Panc1 (cell line): ENCODE measurements at regions not wholly inside any gene's neighbourhood (a gene's known extent, or its start where the extent isn't known, plus 50 kb on each side); places are given as distances from the start of the nearest gene placed in this dataset.
"Not testable (repeated sequence)": the region's sequence is repeated elsewhere in the genome, so short reads cannot be mapped to it uniquely, and the experiment has no call there.

ENCODE experiments used
- ATAC-seq: fragments of 200-7000 bp; cut with Tn5 transposase; 2 replicates; pipeline ENCODE4 v1.9.1; 2020; ENCODE audit warnings: mild to moderate bottlenecking, moderate library complexity
- BruUV-seq: library from RNA; stranded (reverse); fragments of 400-500 nt; replicated peaks from 2 replicates; lab custom pipeline; 2021; lab: Mats Ljungman, UMichigan
- CTCF ChIA-PET: fragments of 300-600 bp; sonication (Branson Sonifier 250); formaldehyde crosslinking; loops from one replicate; lab custom pipeline; 2022; ENCODE audit warnings: antibody characterized with exemption; lab: Charles Lee
- POLR2A ChIA-PET: fragments of 300-600 bp; sonication (Branson Sonifier 250); formaldehyde crosslinking; loops from one replicate; lab custom pipeline; 2022; ENCODE audit warnings: antibody characterized with exemption; lab: Charles Lee
- DNase-seq: peaks from one replicate; pipeline ENCODE4 v3.0.0-alpha.2; 2010; ENCODE audit warnings: low read depth, low spot score
- H3K27ac ChIP-seq: 2 replicates; pipeline ENCODE4 v1.5.1; 2011; ENCODE audit warnings: mild to moderate bottlenecking, low read length, inconsistent platforms
- H3K27me3 ChIP-seq: fragments of 200-500 bp; sonication (Bioruptor generic); 2 replicates; pipeline ENCODE4 v1.6.0; 2014; ENCODE audit warnings: low read length, inconsistent platforms; ENCODE audit not compliant: control insufficient read depth, insufficient read depth
- H3K36me3 ChIP-seq: fragments of 200-500 bp; sonication (Bioruptor generic); 2 replicates; pipeline ENCODE4 v1.5.1; 2014; ENCODE audit warnings: inconsistent platforms, mild to moderate bottlenecking, low read length, moderate library complexity; ENCODE audit not compliant: control insufficient read depth, insufficient read depth
- H3K4me1 ChIP-seq: 2 replicates; pipeline ENCODE4 v1.5.1; 2011; ENCODE audit warnings: inconsistent platforms, mild to moderate bottlenecking, low read length, moderate library complexity; ENCODE audit not compliant: control insufficient read depth, insufficient read depth
- H3K4me3 ChIP-seq, 2 experiments: 2 replicates each; pipeline ENCODE4 v1.5.1; 2011 to 2012; ENCODE audit warnings: low read depth in 2 of 2, low read length in 2 of 2, mild to moderate bottlenecking in 2 of 2, inconsistent platforms in 1 of 2, moderate library complexity in 1 of 2
- H3K9me3 ChIP-seq: fragments of 200-500 bp; sonication (Bioruptor generic); 2 replicates; pipeline ENCODE4 v1.5.1; 2014; ENCODE audit warnings: low read depth, mild to moderate bottlenecking, inconsistent platforms, low read length, moderate library complexity; ENCODE audit not compliant: control insufficient read depth, insufficient read depth
- POLR2AphosphoS5 ChIP-seq: IDR thresholded peaks from 2 replicates; pipeline ENCODE4 v1.6.1; 2012; ENCODE audit warnings: mild to moderate bottlenecking, low read depth, low read length, moderate library complexity
- SIN3A ChIP-seq: IDR thresholded peaks from 2 replicates; pipeline ENCODE4 v1.6.1; 2012; ENCODE audit warnings: low read depth, mild to moderate bottlenecking, low read length, moderate library complexity, borderline replicate concordance; ENCODE audit not compliant: insufficient read depth
- TCF7L2 ChIP-seq: IDR thresholded peaks from 2 replicates; pipeline ENCODE4 v1.6.1; 2011; ENCODE audit warnings: mild to moderate bottlenecking, low read depth, low read length, inconsistent platforms
- in situ Hi-C: cut with HindIII; loops from 2 replicates; pipeline ENCODE4 v1.10.0; 2016; ENCODE audit warnings: low sequenced_read_pairs, low pct_unique_long_range_greater_than_20kb
- intact Hi-C: fragments of 100-400 bp; cut with micrococcal nuclease; formaldehyde crosslinking; loops from one replicate; pipeline ENCODE4 v1.10.0; 2022; ENCODE audit not compliant: unreplicated experiment
- TF ChIP-seq, protein P1 (sequence below): fragments of 450-650 bp; IDR thresholded peaks from 2 replicates; pipeline ENCODE4 v1.5.1; 2017; ENCODE audit warnings: mild to moderate bottlenecking
- TF ChIP-seq, protein P2 (sequence below), 2 experiments: IDR thresholded peaks; 2 replicates each; pipeline ENCODE4 v1.6.1; 2011 to 2012; ENCODE audit warnings: low read depth in 2 of 2, control low read depth in 1 of 2, low read length in 1 of 2, mild to moderate bottlenecking in 1 of 2, moderate library complexity in 1 of 2; ENCODE audit not compliant: insufficient read depth in 1 of 2

DNA sequence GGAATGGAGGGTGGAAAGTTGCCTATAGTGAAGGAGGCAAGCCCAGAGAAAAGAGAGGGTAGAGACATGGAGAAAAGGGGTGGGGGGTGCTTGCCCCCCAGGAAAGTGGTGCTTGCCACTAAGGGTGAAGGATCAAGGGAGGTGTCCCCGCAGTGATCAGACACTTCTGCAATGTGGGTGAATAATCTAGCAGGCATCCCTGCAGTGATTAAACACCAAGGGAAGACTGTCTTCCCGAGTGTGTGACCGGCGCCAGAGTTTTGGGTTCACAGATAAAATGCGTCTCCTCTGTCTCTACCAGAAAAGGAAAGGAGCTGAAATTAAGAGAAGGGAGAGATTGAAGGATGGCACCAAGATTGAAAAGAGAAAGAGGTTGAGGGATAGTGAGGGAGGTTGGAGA is 1076.9 kb downstream of the DNAJB9 start:
- ATAC-seq, in situ Hi-C loops, DNase-seq, H3K4me1 ChIP-seq, BruUV-seq, intact Hi-C loops, POLR2A ChIA-PET, H3K27ac ChIP-seq, H3K36me3 ChIP-seq, H3K27me3 ChIP-seq, CTCF ChIA-PET, H3K4me3 ChIP-seq, H3K9me3 ChIP-seq: not testable (repeated sequence)

DNA sequence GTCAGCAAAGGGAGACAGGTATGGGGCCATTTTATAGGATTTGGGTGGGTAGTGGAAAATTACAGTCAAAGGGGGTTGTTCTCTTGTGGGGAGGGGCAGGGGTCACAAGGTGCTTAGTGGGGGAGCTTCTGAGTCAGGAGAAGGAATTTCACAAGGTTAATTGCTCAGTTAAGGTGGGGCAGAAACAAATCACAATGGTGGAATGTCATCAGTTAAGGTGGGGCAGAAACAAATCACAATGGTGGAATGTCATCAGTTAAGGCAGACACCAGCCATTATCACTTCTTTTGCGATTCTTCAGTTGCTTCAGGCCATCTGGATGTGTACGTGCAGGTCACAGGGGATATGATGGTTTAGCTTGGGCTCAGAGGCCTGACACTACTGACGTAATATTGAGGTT is 1077.6 kb downstream of the DNAJB9 start:
- H3K36me3 ChIP-seq, H3K9me3 ChIP-seq, H3K27ac ChIP-seq, H3K4me1 ChIP-seq, intact Hi-C loops, POLR2A ChIA-PET, ATAC-seq, H3K27me3 ChIP-seq, BruUV-seq, H3K4me3 ChIP-seq, in situ Hi-C loops, CTCF ChIA-PET, DNase-seq: not testable (repeated sequence)

DNA sequence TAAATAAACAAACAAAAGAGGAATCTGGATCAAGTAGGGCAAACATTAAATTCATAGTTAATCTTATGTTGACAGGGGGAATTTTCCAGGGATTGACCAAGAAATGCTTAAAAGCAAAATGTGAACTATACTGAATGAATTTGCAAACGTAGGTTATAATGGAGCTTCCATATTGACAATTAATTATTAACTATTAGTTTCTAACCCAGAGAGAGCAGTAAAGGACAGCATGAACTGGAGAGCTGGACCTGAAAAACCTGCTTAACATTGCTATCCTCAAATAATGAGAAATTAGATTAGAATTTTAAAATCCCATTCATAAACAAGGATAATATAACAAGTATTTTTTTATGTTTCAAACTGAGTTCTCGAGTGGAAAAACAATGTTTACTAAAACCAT is 1089.6 kb downstream of the DNAJB9 start:
- Histone ChIP-seq H3K27me3 (no peaks in the 10 kb centered on the region), H3K9me3 (no peaks in the 10 kb centered on the region), H3K36me3 (no peaks in the 10 kb centered on the region), H3K4me3 (no peak overlapping the region), H3K4me1 (no peaks in the 10 kb centered on the region), H3K27ac (no peak overlapping the region)
- in situ Hi-C loops, result no loop called here
- ATAC-seq, result no peak
- TF ChIP-seq, protein P1, sequence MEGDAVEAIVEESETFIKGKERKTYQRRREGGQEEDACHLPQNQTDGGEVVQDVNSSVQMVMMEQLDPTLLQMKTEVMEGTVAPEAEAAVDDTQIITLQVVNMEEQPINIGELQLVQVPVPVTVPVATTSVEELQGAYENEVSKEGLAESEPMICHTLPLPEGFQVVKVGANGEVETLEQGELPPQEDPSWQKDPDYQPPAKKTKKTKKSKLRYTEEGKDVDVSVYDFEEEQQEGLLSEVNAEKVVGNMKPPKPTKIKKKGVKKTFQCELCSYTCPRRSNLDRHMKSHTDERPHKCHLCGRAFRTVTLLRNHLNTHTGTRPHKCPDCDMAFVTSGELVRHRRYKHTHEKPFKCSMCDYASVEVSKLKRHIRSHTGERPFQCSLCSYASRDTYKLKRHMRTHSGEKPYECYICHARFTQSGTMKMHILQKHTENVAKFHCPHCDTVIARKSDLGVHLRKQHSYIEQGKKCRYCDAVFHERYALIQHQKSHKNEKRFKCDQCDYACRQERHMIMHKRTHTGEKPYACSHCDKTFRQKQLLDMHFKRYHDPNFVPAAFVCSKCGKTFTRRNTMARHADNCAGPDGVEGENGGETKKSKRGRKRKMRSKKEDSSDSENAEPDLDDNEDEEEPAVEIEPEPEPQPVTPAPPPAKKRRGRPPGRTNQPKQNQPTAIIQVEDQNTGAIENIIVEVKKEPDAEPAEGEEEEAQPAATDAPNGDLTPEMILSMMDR, result no peak
- no peak for TF ChIP-seq POLR2AphosphoS5
- TF ChIP-seq TCF7L2, result no peak
- TF ChIP-seq, protein P2, sequence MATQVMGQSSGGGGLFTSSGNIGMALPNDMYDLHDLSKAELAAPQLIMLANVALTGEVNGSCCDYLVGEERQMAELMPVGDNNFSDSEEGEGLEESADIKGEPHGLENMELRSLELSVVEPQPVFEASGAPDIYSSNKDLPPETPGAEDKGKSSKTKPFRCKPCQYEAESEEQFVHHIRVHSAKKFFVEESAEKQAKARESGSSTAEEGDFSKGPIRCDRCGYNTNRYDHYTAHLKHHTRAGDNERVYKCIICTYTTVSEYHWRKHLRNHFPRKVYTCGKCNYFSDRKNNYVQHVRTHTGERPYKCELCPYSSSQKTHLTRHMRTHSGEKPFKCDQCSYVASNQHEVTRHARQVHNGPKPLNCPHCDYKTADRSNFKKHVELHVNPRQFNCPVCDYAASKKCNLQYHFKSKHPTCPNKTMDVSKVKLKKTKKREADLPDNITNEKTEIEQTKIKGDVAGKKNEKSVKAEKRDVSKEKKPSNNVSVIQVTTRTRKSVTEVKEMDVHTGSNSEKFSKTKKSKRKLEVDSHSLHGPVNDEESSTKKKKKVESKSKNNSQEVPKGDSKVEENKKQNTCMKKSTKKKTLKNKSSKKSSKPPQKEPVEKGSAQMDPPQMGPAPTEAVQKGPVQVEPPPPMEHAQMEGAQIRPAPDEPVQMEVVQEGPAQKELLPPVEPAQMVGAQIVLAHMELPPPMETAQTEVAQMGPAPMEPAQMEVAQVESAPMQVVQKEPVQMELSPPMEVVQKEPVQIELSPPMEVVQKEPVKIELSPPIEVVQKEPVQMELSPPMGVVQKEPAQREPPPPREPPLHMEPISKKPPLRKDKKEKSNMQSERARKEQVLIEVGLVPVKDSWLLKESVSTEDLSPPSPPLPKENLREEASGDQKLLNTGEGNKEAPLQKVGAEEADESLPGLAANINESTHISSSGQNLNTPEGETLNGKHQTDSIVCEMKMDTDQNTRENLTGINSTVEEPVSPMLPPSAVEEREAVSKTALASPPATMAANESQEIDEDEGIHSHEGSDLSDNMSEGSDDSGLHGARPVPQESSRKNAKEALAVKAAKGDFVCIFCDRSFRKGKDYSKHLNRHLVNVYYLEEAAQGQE (IDR thresholded peaks at IDR 0.05; ENCODE audit: insufficient read depth in 1 of 2, low read depth in 2 of 2, low read length in 1 of 2), result no peak
- no peak for TF ChIP-seq SIN3A
- DNase-seq, result no peak
- ChIA-PET CTCF (no interaction called here), POLR2A (no interaction called here)
- BruUV-seq, result no TSS peak
- intact Hi-C loops, result no loop called here
